Mammary epithelial cell (primary cell): ENCODE measurements at regions not wholly inside any gene's neighbourhood (a gene's known extent, or its start where the extent isn't known, plus 50 kb on each side); places are given as distances from the start of the nearest gene placed in this dataset.

Source experiments
- EZH2 ChIP-seq: IDR thresholded peaks from 2 replicates; pipeline ENCODE4 v1.6.1; 2012; ENCODE audit warnings: low read length, inconsistent platforms, borderline replicate concordance
- TF ChIP-seq, protein P1 (sequence below), 2 donors: IDR thresholded peaks in 1 of 2; conservative IDR thresholded peaks in 1 of 2; 2 replicates each; pipeline ENCODE4 v1.5.1; 2011 to 2012; ENCODE audit warnings: inconsistent platforms in 2 of 2, low read length in 2 of 2, mild to moderate bottlenecking in 2 of 2, control low read depth in 1 of 2, low read depth in 1 of 2; ENCODE audit not compliant: insufficient read depth in 1 of 2; ENCODE audit errors: extremely low read depth in 1 of 2

DNA sequence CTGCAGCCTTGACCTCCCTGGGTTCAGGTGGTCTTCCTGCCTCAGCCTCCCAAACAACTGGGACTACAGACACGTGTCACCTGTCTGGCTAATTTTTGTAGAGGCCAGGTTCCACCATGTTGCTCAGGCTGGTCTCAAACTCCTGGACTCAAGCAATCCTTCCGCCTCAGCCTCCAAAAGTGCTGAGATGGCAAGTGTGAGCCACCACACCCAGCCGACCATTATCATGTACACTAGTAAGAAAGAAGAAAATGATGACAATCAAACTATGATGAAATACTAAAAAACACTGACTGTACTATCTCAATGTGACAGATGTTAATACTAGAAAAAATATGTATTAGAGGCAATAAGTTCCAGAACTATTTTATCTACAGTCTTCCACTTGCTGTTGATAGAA is 420.9 kb downstream of the TRIB2 start:
- no peak for TF ChIP-seq EZH2
- TF ChIP-seq, protein P1, sequence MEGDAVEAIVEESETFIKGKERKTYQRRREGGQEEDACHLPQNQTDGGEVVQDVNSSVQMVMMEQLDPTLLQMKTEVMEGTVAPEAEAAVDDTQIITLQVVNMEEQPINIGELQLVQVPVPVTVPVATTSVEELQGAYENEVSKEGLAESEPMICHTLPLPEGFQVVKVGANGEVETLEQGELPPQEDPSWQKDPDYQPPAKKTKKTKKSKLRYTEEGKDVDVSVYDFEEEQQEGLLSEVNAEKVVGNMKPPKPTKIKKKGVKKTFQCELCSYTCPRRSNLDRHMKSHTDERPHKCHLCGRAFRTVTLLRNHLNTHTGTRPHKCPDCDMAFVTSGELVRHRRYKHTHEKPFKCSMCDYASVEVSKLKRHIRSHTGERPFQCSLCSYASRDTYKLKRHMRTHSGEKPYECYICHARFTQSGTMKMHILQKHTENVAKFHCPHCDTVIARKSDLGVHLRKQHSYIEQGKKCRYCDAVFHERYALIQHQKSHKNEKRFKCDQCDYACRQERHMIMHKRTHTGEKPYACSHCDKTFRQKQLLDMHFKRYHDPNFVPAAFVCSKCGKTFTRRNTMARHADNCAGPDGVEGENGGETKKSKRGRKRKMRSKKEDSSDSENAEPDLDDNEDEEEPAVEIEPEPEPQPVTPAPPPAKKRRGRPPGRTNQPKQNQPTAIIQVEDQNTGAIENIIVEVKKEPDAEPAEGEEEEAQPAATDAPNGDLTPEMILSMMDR (conservative IDR thresholded peaks at IDR 0.05 in 1 of 2, IDR thresholded peaks at IDR 0.05 in 1 of 2; ENCODE audit: extremely low read depth in 1 of 2, insufficient read depth in 1 of 2, low read depth in 1 of 2, low read length in 2 of 2), result no peak
